NCI-H187 (cell line): ENCODE measurements at regions not wholly inside any gene's neighbourhood (a gene's known extent, or its start where the extent isn't known, plus 50 kb on each side); places are given as distances from the start of the nearest gene placed in this dataset.
"Not testable (repeated sequence)": the region's sequence is repeated elsewhere in the genome, so short reads cannot be mapped to it uniquely, and the experiment has no call there.

Experiments used
- DNase-seq, 2 experiments: peaks; one replicate each; lab custom pipeline; 2025; lab: John Stamatoyannopoulos, UW

DNA sequence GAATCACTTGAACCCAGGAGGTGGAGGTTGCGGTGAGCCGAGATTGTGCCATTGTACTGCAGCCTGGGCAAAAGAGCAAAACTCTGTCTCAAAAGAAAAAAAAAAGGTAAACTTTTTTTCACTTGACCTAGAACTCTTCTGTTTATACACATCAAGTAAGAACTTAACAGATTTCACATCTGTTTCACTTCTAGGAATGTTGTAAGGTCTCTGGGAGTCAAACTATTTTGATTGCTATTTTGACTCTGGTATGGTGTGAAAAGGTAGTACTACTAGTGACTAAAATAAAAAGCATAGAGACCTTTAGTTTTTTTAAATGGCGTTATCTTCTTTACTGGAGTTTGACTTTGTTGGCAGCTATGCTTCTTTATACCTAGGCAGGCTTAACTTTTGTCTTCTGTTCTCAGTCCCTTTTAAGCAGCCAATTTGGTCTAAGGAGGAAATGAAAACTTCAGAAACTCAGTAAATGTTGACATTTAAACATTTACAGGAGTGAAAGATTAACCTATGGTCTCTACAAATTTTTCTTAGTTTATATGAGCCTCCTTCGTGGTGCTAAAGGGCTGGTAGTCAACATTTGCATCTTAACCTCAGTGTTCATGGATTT lies 84.7 kb downstream of the METTL2B start:
- DNase-seq, result not testable (repeated sequence)

DNA sequence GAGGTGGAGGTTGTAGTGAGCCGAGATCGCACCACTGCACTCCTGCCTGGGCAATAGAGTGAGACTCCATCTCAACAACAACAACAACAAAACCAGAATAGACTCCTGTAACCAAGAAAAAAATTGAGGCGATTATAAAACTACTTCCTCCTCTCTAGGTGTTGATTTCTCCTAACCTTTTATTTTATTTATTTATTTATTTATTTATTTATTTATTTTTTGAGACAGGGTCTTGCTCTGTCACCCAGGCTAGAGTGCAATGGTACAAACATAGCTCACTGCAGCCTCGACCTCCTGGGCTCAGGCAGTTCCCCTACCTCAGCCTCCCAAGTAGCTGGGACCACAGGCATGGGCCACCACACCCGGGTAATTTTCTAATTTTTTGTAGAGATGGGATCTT lies 86.2 kb downstream of the METTL2B start:
- not testable (repeated sequence) for DNase-seq

DNA sequence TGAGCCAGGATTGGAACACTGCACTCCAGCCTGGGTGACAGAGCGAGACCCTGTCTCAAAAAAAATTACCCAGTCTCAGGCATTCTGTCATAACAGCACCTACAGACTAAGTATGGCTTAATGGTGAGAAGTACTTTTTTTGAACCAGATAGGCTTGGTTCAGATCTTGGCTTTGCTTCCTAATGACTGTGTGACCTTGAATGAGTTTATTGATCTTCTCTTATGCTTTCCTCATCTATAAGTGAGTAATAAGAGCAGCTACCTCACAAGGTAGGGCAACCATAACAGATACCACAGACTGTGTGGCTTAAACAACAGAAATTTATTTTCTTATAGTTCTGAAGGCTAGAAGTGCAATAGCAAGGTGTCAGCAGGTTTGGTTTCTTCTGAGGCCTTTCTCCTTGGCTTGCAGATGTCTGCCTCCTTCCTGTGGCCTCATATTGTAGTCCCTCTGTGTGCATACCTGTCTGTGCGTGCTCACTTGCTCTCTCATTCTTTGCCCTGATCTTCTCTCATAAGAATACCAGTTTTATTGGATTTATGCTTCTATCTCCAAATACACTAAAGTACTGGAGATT lies 87.7 kb downstream of the METTL2B start:
- DNase-seq, result not testable (repeated sequence)

DNA sequence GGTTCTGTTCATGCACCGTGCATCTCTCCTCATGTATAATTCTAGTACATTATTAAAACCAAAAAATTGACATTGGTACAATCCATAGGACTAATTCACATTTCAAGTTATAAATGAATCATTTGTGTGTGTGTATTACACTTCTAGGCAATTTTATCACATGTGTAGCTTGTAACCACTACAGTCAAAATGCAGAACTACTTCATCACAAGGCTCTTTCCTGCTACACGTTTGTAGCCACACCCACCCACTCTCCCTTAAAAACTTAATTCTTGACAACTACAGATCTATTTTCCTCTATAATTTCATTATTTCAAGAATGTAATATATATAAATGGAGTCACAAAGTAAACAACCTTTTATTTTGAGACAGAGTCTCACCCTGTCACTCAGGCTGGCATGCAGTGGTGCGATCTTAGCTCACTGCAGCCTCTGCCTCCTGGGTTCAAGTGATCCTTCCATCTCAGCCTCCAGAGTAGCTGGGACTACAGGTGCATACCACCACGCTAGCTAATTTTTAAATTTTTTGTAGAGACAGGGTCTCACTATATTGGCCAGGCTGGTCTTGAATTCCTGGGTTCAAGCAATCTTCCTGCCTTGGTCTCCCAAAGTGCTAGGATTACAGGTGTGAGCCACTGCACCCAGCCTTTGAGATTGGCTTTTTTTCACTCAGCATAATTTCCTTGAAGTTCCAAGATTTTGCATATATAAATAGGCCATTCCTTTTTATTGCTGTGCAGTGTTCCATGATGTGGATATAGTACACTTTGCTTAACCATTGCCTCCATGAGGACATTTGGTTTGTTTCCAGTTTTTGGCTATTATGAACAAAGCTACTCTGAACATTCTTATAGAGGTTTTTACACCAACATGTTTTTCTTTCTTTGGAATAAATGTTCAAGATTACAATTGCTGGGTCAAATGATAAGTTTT lies 88.7 kb downstream of the METTL2B start:
- not testable (repeated sequence) for DNase-seq

DNA sequence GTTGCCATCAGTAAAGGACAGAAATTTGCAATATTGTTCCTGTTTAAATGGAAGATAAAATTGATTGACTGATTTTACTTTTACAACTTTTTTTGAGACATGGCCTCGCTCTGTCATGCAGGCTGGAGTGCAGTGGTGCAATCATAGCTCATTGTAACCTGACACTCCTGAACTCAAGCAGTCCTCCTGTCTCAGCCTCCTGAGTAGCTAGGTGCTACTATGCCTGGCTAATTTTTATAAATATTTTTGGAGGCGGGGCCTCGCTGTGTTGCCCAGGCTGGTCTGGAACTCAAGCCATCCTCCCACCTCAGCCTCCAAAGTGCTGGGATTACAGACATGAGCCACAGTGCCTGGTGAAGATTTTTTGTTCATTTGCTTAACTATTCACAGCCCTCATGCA lies 96.8 kb upstream of the GARIN1A start:
- peak in 1 of 2 experiments; percentile 5 for DNase-seq

DNA sequence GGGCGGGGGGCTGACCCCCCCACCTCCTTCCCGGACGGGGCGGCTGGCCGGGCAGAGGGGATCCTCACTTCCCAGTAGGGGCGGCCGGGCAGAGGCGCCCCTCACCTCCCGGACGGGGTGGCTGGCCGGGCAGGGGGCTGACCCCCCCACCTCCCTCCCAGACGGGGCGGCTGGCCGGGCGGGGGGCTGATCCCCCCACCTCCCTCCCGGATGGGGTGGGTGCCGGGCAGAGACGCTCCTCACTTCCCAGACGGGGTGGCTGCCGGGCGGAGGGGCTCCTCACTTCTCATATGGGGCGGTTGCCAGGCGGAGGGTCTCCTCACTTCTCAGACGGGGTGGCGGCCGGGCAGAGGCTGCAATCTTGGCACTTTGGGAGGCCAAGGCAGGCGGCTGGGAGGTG lies 95.1 kb upstream of the GARIN1A start:
- DNase-seq, result not testable (repeated sequence)

DNA sequence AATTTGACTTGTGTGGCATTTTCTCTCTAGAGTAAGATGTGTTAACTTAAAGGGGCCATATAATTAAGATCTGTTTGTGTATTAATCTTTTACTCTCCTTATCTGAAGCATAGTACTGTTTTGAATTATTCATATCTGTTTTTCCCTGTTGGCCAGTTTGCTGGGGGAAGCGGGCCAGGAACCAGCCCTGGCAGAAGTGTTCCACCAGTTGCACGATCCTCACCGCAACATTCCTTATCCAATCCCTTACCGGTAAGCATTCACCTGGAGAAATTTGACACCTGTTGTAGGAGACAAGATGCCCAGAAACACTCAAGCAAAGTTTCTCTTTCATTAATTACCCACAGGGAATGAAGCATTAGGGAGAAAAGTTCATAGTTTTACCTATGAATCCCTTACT lies 92.2 kb upstream of the GARIN1A start:
- DNase-seq, result not testable (repeated sequence)

DNA sequence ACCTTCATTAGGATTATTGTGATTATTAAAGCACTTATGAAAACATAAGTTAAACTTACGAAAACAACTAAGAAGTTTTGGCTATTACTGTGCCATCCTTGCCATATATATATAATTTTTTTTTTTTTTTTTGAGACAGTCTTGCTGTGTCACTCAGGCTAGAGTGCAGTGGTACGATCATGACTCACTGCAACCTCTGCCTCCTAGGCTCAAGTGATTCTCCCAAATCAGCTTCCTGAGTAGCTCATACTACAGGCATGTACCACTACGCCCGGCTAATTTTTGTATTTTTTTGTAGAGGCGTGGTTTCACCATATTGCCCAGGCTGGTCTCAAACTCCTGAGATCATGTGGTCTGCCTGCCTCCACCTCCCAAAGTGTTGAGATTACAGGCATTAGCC lies 91.0 kb upstream of the GARIN1A start:
- not testable (repeated sequence) for DNase-seq

DNA sequence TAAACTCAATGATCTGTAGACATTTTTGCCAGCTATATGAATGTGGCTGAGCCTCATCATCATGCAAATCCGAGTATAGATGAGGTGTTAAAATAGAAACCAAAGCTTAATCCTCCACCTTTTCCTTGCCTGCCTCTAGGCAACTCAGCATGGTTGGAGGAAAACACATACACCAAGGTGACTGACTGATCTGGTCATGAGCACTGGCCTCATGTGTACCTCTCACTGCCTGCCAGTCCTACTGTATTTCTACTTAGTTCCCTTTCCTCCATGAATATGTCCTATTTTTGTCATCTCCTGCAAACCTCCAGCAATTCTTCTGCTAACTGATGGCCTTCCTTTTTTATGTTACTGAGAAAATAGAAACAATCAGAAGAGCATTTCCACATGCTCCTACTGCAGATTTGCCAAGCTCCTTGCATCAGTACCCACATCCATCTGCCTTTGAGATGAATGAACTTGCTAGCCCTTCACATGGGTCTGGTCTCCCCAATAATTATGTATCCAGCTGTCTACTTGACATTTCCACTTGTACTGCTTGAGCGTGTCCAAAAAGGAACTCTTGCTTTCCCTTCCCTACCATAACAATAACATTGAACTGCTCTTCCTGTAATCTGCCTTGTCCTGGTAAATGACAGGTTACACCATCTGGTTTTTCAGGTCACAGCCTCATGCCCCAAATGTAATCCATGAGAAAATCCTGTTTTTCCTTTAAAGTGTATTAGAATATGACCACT lies 90.1 kb upstream of the GARIN1A start:
- DNase-seq, result not testable (repeated sequence)

DNA sequence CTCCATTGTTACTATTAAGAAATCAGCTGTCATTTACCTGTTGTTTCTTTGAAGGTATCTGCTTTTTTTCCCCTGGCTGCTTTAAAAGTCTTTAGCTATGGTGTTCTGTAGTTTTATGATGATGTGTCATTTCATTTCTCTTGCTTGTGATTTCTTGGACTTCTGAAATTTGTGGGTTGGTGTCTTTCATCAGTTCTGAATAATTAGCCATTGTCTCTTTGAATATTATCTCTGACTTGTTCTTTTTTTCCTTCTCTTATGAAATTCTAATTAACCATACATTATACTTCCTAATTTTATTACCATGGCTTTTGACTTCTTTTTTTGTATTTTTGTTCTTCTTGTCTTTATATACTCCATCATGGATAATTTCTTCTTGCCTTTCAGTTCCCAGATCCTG lies 85.4 kb upstream of the GARIN1A start:
- DNase-seq, result not testable (repeated sequence)

DNA sequence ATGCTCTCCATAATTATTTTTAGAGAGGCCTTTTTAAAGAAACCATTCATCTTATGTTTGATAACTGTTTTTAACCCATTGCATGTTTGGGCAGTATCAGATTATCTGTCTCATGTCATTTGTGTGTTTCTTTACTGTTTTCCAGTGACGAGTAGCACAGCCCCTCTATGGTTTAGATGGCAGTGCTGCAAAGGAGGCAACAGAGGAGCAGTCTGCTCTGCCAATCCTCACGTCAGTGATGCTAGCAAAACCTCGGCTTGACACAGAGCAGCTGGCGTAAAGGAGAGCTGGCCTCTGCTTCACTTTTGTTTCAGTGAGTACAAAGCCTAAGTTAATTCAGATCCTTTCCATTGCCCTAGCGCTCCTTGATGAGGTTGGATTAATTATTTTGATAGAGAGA lies 80.4 kb upstream of the GARIN1A start:
- no peak for DNase-seq

DNA sequence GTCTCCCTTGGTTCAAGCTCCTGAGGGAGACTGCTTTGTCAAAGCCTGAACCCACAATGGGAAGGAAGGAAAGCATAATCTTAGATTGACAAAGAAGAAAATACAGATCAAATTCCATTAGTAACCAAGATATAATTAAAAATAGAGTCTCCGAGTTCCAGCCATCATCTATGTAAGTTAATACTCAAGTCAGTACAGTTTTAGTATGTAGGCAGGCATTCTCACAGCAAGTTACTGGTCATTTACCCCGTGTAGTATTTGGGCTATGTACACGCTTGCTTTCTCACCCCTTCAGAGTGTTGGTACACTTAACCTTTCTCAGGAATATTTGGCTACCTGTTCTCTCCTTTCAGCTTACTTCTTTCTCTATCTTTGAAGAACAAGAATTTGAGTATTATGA lies 79.9 kb upstream of the GARIN1A start:
- not testable (repeated sequence) for DNase-seq

DNA sequence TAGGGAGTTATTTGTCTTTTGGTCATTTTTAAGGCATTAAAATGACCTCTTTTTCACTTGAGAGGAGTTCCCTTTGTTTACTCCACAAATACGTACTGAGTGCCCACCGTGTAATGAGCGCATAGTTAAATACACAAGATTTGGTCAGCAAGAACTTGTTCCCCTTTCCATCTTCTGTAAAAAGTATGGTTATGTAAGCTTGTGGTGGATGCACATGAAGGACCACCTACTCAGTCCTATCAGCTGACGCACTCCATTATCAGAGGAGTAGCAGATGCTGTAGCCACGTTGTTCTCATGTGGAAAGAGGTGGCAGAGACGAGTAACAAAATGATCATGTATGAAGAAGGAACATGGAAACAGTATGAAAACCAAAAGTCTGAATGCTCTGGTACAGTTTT lies 78.0 kb upstream of the GARIN1A start:
- not testable (repeated sequence) for DNase-seq

DNA sequence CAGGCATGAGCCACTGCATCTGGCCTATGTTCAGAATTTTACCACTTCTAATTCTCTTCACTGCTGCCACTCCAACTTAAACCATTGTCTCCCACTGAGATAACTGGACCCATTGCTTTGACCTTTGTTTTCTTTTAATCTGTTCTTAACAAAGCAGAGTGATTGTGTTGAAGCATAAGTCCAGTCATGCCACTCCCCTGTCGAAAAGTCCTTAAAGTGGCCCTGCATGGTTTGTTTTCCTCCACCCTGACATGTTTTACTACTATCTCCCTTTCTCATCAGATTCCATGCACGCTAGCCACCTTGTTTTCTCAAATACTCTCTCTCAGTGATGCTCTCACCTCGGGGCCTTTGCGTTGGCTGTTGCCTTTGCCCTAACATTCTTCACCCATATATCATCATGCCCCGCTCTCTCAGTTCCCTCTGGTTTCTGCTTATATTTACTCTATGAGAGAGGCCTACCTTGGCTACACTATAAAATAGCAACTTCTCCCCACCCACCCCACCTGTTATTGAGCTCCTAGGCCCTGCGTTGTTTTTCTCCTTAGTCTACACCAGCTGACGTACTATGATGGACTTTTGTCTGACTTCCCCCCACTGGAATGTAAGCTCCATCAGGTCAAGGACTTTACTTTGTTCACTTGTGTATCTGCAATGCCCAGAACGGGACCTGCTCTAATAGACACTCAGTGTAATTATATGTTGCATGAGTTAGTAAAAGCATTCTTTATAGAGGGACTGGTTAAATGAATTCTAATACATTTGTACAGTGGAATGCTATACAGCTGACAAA lies 75.6 kb upstream of the GARIN1A start:
- DNase-seq, result not testable (repeated sequence)

DNA sequence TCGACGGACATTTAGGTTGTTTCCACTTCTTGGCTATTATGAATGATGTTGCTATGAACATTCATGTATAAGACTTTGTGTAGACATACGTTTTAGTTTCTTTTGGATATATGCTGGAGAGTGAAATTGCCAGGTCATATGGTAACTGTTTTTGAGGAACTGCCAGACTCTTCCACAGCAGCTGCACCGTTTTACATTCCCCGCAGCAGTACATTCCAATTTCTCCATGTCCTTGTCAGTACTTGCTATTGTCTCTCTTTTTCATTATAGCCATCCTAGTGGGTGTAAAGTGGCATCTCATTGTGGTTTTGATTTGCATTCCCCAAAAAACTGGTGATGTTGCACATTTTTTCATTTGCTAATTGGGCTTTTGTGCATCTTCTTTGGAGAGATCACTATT lies 73.1 kb upstream of the GARIN1A start:
- DNase-seq, result not testable (repeated sequence)

DNA sequence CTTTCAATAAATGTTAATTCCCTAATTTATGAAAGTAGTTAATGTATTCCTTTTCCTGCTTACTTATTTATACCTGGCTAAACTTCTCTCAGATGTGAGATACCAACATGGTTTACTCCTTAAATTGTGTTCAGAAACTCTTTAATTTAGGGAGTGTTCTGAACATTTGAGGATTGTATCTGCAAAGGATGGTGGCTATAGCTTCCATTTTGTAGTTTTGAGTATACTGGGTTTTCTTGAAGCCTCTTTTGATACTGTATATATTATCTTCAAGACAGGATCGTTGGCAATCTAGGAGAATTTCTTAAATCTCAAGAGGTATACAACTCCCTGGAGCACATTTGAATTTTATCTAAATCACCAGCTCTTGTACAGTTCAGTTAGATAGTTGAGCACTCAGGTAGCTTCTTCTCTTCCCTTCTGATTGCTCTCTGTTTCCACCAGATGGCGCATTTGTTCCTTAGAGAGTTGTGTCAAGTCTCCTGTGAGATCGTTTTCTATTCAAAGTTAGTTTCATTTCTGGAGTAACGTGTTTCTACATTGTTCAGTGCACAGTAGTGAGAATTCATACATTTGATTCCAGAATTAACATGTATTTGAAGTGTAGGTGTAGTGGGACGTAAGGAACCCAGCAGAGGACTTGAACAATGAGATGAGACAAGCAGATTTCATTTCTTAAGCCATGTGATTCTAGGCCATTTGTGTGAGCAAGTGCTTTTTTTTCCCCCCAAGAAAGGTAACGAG lies 63.2 kb upstream of the GARIN1A start:
- DNase-seq, result peak in 1 of 2 experiments; percentile 8

DNA sequence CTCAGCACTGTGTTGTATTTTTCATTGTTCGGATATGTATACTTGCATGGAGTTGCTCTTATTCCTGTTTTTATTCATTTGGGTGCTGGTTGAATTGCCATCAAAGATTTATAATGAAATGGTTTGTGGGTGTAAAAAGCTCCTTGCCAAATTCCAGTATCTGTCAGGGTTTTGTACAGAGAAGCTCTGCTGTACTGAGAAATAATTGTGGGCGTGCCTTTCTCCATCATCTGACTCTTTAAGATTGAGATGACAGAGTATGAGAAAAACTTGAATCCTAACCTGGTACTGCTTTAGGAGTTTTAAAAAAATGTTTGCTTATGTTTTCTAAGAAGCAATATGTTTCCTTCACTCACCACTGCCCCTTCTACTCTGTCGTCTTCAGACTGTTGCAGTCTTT lies 58.7 kb upstream of the GARIN1A start:
- not testable (repeated sequence) for DNase-seq

DNA sequence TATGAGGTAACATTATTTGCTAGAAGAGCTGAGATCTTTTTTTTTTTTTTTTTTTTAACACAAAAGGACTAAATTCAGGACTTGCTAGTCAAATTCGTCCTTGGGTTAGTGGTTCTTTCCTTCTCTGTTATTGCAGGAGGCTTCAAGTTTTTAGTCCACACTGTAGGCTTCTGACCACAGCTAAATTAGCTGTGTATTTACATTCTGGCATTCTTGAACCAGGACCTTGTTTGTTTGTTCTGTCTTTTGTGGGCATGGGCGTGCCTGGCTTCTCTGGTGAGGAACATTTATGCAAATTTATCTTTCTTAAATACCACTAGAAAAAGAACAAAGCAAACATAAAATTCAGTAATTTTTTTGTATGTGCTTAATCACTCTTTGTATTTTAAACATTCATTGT lies 57.3 kb upstream of the GARIN1A start:
- DNase-seq, result not testable (repeated sequence)

DNA sequence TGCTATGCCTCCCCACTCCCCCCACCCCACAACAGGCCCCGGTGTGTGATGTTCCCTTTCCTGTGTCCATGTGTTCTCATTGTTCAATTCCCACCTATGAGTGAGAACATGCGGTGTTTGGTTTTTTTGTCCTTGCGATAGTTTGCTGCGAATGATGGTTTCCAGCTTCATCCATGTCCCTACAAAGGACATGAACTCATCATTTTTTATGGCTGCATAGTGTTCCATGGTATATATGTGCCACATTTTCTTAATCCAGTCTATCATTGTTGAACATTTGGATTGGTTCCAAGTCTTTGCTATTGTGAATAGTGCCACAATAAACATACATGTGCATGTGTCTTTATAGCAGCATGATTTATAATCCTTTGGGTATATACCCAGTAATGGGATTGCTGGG lies 55.3 kb upstream of the GARIN1A start:
- DNase-seq, result not testable (repeated sequence)
